Right lobe of liver (tissue), 6 donors: ENCODE measurements at regions not wholly inside any gene's neighbourhood (a gene's known extent, or its start where the extent isn't known, plus 50 kb on each side); places are given as distances from the start of the nearest gene placed in this dataset.

Source experiments
- ATAC-seq, 4 donors: fragments of 200-7000 bp; cut with Tn5 transposase; one replicate each; pipeline ENCODE4 v1.9.1; 2020; ENCODE audit warnings: mild to moderate bottlenecking in 4 of 4, moderate library complexity in 4 of 4
- DNase-seq, 3 donors: peaks; one replicate each; pipeline ENCODE4 v3.0.0-alpha.2; 2020
- H3K27ac ChIP-seq, 3 donors: fragments of 200-600 bp; one replicate each; pipeline ENCODE4 v1.8.0; 2022
- H3K27me3 ChIP-seq, 2 donors: fragments of 200-600 bp; one replicate each; pipeline ENCODE4 v1.8.0; 2022
- H3K36me3 ChIP-seq, 4 donors: fragments of 200-600 bp; sonication (generic) in 1 of 4; one replicate each; pipeline versions ENCODE4 v1.5.1 to v1.8.0; 2017 to 2022; ENCODE audit warnings: control low read depth in 1 of 4
- H3K4me1 ChIP-seq, 4 donors: fragments of 200-600 bp; sonication (generic) in 1 of 4; one replicate each; pipeline versions ENCODE4 v1.5.1 to v1.8.0; 2017 to 2022; ENCODE audit warnings: control low read depth in 1 of 4
- H3K4me3 ChIP-seq, 3 donors: fragments of 200-600 bp; one replicate each; pipeline ENCODE4 v1.8.0; 2022
- H3K9me3 ChIP-seq, 4 donors: fragments of 200-600 bp; sonication (generic) in 1 of 4; one replicate each; pipeline versions ENCODE4 v1.5.1 to v1.8.0; 2017 to 2022; ENCODE audit warnings: control low read depth in 1 of 4
- POLR2A ChIP-seq: fragments of 450-650 bp; IDR thresholded peaks from one replicate; pipeline ENCODE4 v1.6.1; 2017; ENCODE audit warnings: antibody characterized with exemption, mild to moderate bottlenecking
- WGBS: methylation state at CpG from one replicate; pipeline ENCODE4 v1.1.6; 2018; ENCODE audit warnings: low coverage, low lambda C conversion rate; ENCODE audit not compliant: insufficient coverage; ENCODE audit errors: missing lambda C conversion rate; 5-methylcytosine and 5-hydroxymethylcytosine counted together
- intact Hi-C, 2 donors: fragments of 100-400 bp; cut with DNase I; formaldehyde crosslinking; loops; one replicate each; pipeline versions ENCODE4 v1.11.2 to v1.14.1; 2022
- TF ChIP-seq, protein P1 (sequence below), 4 donors: fragments of 200-600 bp in 3 of 4; fragments of 450-650 bp in 1 of 4; IDR thresholded peaks; one replicate each; pipeline versions ENCODE4 v1.5.1 to v1.8.0; 2016 to 2022; ENCODE audit warnings: antibody characterized with exemption in 4 of 4, mild to moderate bottlenecking in 2 of 4
- donor health status: DM: no; HTN: yes; CAD: no.
- donor health status: DM: no; HTN: no; CAD: no.
- donor health status: DM: no; HTN: no; CAD: no.
- donor health status: DM: no; HTN: yes; CAD: no.
- donor health status: DM: no; HTN: yes; CAD: no.

DNA sequence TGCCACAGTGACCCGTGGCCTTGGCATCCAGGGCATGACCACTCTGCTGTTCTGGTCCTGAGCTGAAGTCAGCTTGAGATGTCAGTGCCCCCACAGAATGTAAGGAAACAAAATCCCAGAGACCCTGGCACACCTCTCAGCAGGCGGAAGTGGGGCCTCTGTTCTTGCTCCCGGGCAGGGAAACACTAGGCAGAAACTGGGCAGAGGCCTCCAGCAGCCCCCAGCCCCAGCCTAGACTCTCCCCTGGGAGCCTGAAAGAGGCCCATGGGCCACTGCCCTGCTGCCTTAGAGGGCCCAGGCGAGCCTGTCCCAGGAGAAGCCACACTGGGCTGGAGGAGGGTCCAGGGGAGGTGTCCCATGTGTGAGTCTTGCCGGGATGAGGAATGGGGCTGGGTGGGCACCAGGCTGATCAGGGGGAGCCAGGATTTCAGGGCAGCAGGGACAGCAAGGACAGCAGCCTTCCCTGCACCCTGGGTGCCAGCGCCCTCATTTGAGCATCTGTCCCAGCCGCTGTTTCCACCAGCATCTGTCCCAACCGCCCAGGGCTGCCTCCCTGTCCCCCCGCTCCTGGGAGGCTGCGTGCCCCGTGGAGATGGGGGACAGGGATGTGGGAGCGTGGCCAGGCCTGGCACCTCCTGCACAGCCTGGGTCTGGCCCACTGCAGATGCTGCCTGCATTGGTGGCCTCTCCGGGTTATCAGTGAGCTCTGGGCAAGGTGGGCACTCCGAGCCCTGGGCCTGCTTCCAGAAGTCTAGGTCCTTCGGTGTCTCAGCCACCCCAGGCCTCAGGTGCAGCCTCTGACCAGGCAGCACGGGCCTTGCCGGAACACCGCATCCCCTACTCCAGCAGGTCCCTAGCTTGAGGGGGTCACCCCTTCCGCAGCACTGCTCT is 1072.4 kb downstream of the BRD1 start:
- Histone ChIP-seq H3K27me3 (no peaks in the 10 kb centered on the region), H3K9me3 (no peaks in the 10 kb centered on the region), H3K27ac (no peak overlapping the region), H3K4me1 (no peaks in the 10 kb centered on the region), H3K36me3 (no peaks in the 10 kb centered on the region), H3K4me3 (no peak overlapping the region)
- DNase-seq: peak in 1 of 3 donors; percentile 31
- WGBS: 60% methylated on average over 4 of the region's 19 CpGs
- ATAC-seq: no peak
- intact Hi-C loops: no loop called here
- TF ChIP-seq, protein P1, sequence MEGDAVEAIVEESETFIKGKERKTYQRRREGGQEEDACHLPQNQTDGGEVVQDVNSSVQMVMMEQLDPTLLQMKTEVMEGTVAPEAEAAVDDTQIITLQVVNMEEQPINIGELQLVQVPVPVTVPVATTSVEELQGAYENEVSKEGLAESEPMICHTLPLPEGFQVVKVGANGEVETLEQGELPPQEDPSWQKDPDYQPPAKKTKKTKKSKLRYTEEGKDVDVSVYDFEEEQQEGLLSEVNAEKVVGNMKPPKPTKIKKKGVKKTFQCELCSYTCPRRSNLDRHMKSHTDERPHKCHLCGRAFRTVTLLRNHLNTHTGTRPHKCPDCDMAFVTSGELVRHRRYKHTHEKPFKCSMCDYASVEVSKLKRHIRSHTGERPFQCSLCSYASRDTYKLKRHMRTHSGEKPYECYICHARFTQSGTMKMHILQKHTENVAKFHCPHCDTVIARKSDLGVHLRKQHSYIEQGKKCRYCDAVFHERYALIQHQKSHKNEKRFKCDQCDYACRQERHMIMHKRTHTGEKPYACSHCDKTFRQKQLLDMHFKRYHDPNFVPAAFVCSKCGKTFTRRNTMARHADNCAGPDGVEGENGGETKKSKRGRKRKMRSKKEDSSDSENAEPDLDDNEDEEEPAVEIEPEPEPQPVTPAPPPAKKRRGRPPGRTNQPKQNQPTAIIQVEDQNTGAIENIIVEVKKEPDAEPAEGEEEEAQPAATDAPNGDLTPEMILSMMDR (IDR thresholded peaks at IDR 0.05): no peak
- no peak for TF ChIP-seq POLR2A

GRCh38 chr22:48754611-48755058 is 1073.0 kb downstream of the BRD1 start:
- DNase-seq (peak in 1 of 3 donors; percentile 36), ATAC-seq (no peak)
- Histone ChIP-seq H3K27me3 (no peaks in the 10 kb centered on the region), H3K27ac (no peak overlapping the region), H3K4me3 (no peak overlapping the region), H3K4me1 (no peaks in the 10 kb centered on the region), H3K9me3 (no peaks in the 10 kb centered on the region), H3K36me3 (no peaks in the 10 kb centered on the region)
- intact Hi-C loops: no loop called here
- 60% methylated on average over 6 of the region's 10 CpGs for WGBS
- TF ChIP-seq, protein P1 (IDR thresholded peaks at IDR 0.05): no peak

GRCh38 chr22:48753752-48754517 is 1073.7 kb downstream of the BRD1 start:
- Histone ChIP-seq H3K27ac (no peak overlapping the region), H3K9me3 (no peaks in the 10 kb centered on the region), H3K27me3 (no peaks in the 10 kb centered on the region), H3K36me3 (no peaks in the 10 kb centered on the region), H3K4me1 (no peaks in the 10 kb centered on the region), H3K4me3 (no peak overlapping the region)
- TF ChIP-seq, protein P1 (IDR thresholded peaks at IDR 0.05): no peak
- TF ChIP-seq POLR2A: no peak
- intact Hi-C loops: no loop called here
- WGBS: 67% methylated on average over 8 of the region's 25 CpGs
- ATAC-seq (no peak), DNase-seq (peak in 1 of 3 donors; percentile 25)

GRCh38 chr22:48753381-48753730 is 1074.3 kb downstream of the BRD1 start:
- TF ChIP-seq POLR2A: no peak
- TF ChIP-seq, protein P1 (IDR thresholded peaks at IDR 0.05): no peak
- H3K36me3 ChIP-seq: no peaks in the 10 kb centered on the region
- no peak overlapping the region for H3K4me3 ChIP-seq
- H3K27me3 ChIP-seq: no peaks in the 10 kb centered on the region
- DNase-seq: no peak
- no peaks in the 10 kb centered on the region for H3K4me1 ChIP-seq
- WGBS: 71% methylated on average over 5 of the region's 10 CpGs
- H3K27ac ChIP-seq: no peak overlapping the region
- H3K9me3 ChIP-seq: no peaks in the 10 kb centered on the region
- intact Hi-C loops: no loop called here
- ATAC-seq: no peak
